A549 (cell line): ENCODE measurements at regions not wholly inside any gene's neighbourhood (a gene's known extent, or its start where the extent isn't known, plus 50 kb on each side); places are given as distances from the start of the nearest gene placed in this dataset.

Source experiments
- ATAC-seq, 2 experiments: fragments of 200-7000 bp in 1 of 2; fragments of >200 bp in 1 of 2; cut with Nextera tagmentation in 1 of 2; cut with Tn5 transposase in 1 of 2; 3 replicates each; pipeline versions ENCODE4 v1.8.0 to v1.9.1; 2018 to 2020; ENCODE audit warnings: mild to moderate bottlenecking in 1 of 2, moderate library complexity in 1 of 2
- CTCF ChIA-PET: fragments of 300-600 bp; sonication (Branson Sonifier 250); formaldehyde crosslinking; extraction: SDS; loops from one replicate; lab custom pipeline; 2021; ENCODE audit warnings: antibody characterized with exemption, inconsistent platforms; lab: Yijun Ruan, JAX
- POLR2A ChIA-PET: fragments of 350-600 bp; formaldehyde crosslinking; extraction: SDS; loops from one replicate; lab custom pipeline; 2021; ENCODE audit warnings: antibody characterized with exemption, inconsistent platforms; lab: Yijun Ruan, JAX
- DNase-seq, 2 experiments: peaks; one replicate each; pipeline versions ENCODE4 v3.0.0 to v3.0.0-alpha.2; 2011 to 2016; ENCODE audit warnings: low read depth in 1 of 2, low spot score in 1 of 2
- FAIRE-seq: peaks from 2 replicates; lab custom pipeline; 2011; peaks lifted over from hg19 to GRCh38; lab: Jason Lieb, UNC
- H3K27ac ChIP-seq, 2 experiments: fragments of >200 bp; sonication (Bioruptor Twin); formaldehyde crosslinking; 3 replicates each; pipeline ENCODE4 v1.5.1; 2016 to 2017
- H3K4me1 ChIP-seq: fragments of >200 bp; sonication (Bioruptor Twin); formaldehyde crosslinking; 3 replicates; pipeline ENCODE4 v1.6.1; 2016
- H3K4me2 ChIP-seq: fragments of >200 bp; sonication (Bioruptor Twin); formaldehyde crosslinking; 3 replicates; pipeline ENCODE4 v1.6.1; 2016
- H3K4me3 ChIP-seq: fragments of >200 bp; sonication (Bioruptor Twin); formaldehyde crosslinking; 3 replicates; pipeline ENCODE4 v1.5.1; 2016
- H3K9me3 ChIP-seq: fragments of >200 bp; sonication (Bioruptor Twin); formaldehyde crosslinking; 3 replicates; pipeline ENCODE4 v1.6.1; 2016
- BHLHE40 ChIP-seq: IDR thresholded peaks from 2 replicates; pipeline ENCODE4 v1.6.1; 2012; ENCODE audit warnings: low read depth, low read length, inconsistent platforms
- CBX2 ChIP-seq: fragments of 200-600 bp; sonication (generic); IDR thresholded peaks from 2 replicates; pipeline ENCODE4 v1.6.1; 2016; ENCODE audit warnings: low read depth, mild to moderate bottlenecking, borderline replicate concordance
- CHD4 ChIP-seq: fragments of 200-600 bp; sonication (generic); IDR thresholded peaks from 2 replicates; pipeline ENCODE4 v1.6.1; 2016; ENCODE audit warnings: antibody characterized with exemption, mild to moderate bottlenecking, borderline replicate concordance
- FOSB ChIP-seq: fragments of 250-450 bp; sonication (Bioruptor Pico); IDR thresholded peaks from 2 replicates; pipeline ENCODE4 v1.5.0; 2020; ENCODE audit warnings: mild to moderate bottlenecking, moderate library complexity
- GATA3 ChIP-seq: IDR thresholded peaks from 2 replicates; pipeline ENCODE4 v1.6.1; 2012; ENCODE audit warnings: borderline replicate concordance
- HDAC2 ChIP-seq: fragments of 200-600 bp; sonication (generic); IDR thresholded peaks from 2 replicates; pipeline ENCODE4 v1.6.1; 2016
- HEYL ChIP-seq: fragments of 250-450 bp; sonication (Bioruptor Pico); IDR thresholded peaks from 2 replicates; pipeline ENCODE4 v1.8.0; 2021; ENCODE audit warnings: mild to moderate bottlenecking, moderate library complexity
- HOXA7 ChIP-seq: fragments of 250-450 bp; sonication (Bioruptor Pico); IDR thresholded peaks from 2 replicates; pipeline ENCODE4 v1.5.0; 2020; ENCODE audit warnings: mild to moderate bottlenecking, moderate library complexity
- HOXB13 ChIP-seq: fragments of 250-450 bp; sonication (Bioruptor Pico); IDR thresholded peaks from 2 replicates; pipeline ENCODE4 v1.5.0; 2020; ENCODE audit warnings: low read depth, mild to moderate bottlenecking, moderate library complexity
- HOXB5 ChIP-seq: fragments of 250-450 bp; sonication (Bioruptor Pico); IDR thresholded peaks from 2 replicates; pipeline ENCODE4 v1.5.0; 2020; ENCODE audit warnings: mild to moderate bottlenecking, moderate library complexity
- JUN ChIP-seq, 2 experiments: fragments of >200 bp; sonication (Bioruptor Twin); formaldehyde crosslinking; IDR thresholded peaks; 2 replicates in 1 of 2; 3 replicates in 1 of 2; pipeline ENCODE4 v1.6.1; 2016 to 2017
- MYC ChIP-seq: IDR thresholded peaks from 2 replicates; pipeline ENCODE4 v1.6.1; 2012; ENCODE audit warnings: mild to moderate bottlenecking, inconsistent platforms, low read length, improper control_type of control experiment, borderline replicate concordance
- NFE2L2 ChIP-seq: fragments of 150-350 bp; conservative IDR thresholded peaks from 2 replicates; pipeline ENCODE4 v1.6.1; 2014; ENCODE audit warnings: low read length
- NPAS2 ChIP-seq: fragments of 250-450 bp; sonication (Bioruptor Pico); IDR thresholded peaks from 2 replicates; pipeline ENCODE4 v1.8.0; 2022; ENCODE audit warnings: mild to moderate bottlenecking, moderate library complexity, borderline replicate concordance
- NR3C1 ChIP-seq: fragments of >200 bp; sonication (Bioruptor Twin); formaldehyde crosslinking; IDR thresholded peaks from 3 replicates; pipeline ENCODE4 v1.6.1; 2017
- PHF8 ChIP-seq: fragments of 200-600 bp; sonication (generic); IDR thresholded peaks from 2 replicates; pipeline ENCODE4 v1.6.1; 2016; ENCODE audit warnings: low read depth, mild to moderate bottlenecking, antibody characterized with exemption, moderate library complexity, borderline replicate concordance
- POLR2A ChIP-seq: IDR thresholded peaks from 2 replicates; pipeline ENCODE4 v1.6.1; 2012; ENCODE audit warnings: mild to moderate bottlenecking, low read length
- POLR2AphosphoS2 ChIP-seq: conservative IDR thresholded peaks from 2 replicates; pipeline ENCODE4 v1.6.1; 2012; ENCODE audit warnings: low read length, improper control_type of control experiment, inconsistent platforms
- RAD21 ChIP-seq, 2 experiments: fragments of >200 bp in 1 of 2; sonication (Bioruptor Twin) in 1 of 2; formaldehyde crosslinking in 1 of 2; IDR thresholded peaks in 1 of 2; conservative IDR thresholded peaks in 1 of 2; 2 replicates in 1 of 2; 3 replicates in 1 of 2; pipeline ENCODE4 v1.6.1; 2012 to 2018; ENCODE audit warnings: inconsistent platforms in 1 of 2
- RARB ChIP-seq: fragments of 250-450 bp; sonication (Bioruptor Pico); IDR thresholded peaks from 2 replicates; pipeline ENCODE4 v1.8.0; 2021; ENCODE audit warnings: mild to moderate bottlenecking, moderate library complexity
- RFX5 ChIP-seq: fragments of 450-650 bp; IDR thresholded peaks from 2 replicates; pipeline ENCODE4 v1.7.1; 2014; ENCODE audit warnings: antibody characterized with exemption, mild to moderate bottlenecking, moderate library complexity
- RNF2 ChIP-seq: fragments of 200-600 bp; sonication (generic); IDR thresholded peaks from 2 replicates; pipeline ENCODE4 v1.6.1; 2016; ENCODE audit warnings: low read depth, mild to moderate bottlenecking, antibody characterized with exemption, moderate library complexity, borderline replicate concordance
- TP53 ChIP-seq: fragments of 250-450 bp; sonication (Bioruptor Pico); IDR thresholded peaks from 2 replicates; pipeline ENCODE4 v1.5.0; 2021; ENCODE audit warnings: mild to moderate bottlenecking, moderate library complexity
- ZNF302 ChIP-seq: fragments of 250-450 bp; sonication (Bioruptor Pico); IDR thresholded peaks from 2 replicates; pipeline ENCODE4 v1.9.0; 2021; ENCODE audit warnings: inconsistent platforms, mild to moderate bottlenecking, moderate library complexity
- ZSCAN20 ChIP-seq: fragments of 250-450 bp; sonication (Bioruptor Pico); IDR thresholded peaks from 2 replicates; pipeline ENCODE4 v1.8.0; 2022; ENCODE audit warnings: mild to moderate bottlenecking, moderate library complexity
- WGBS: methylation state at CpG from one replicate; pipeline ENCODE4 v1.1.6; 2017; ENCODE audit errors: missing lambda C conversion rate; 5-methylcytosine and 5-hydroxymethylcytosine counted together
- TF ChIP-seq, protein P1 (sequence below): fragments of 150-350 bp; IDR thresholded peaks from 2 replicates; pipeline ENCODE4 v1.6.1; 2014; ENCODE audit warnings: low read depth, mild to moderate bottlenecking, low read length
- TF ChIP-seq, protein P2 (sequence below): IDR thresholded peaks from 2 replicates; pipeline ENCODE4 v1.6.1; 2012
- TF ChIP-seq, protein P3 (sequence below): IDR thresholded peaks from 2 replicates; pipeline ENCODE4 v1.6.1; 2012
- TF ChIP-seq, protein P4 (sequence below): fragments of 250-450 bp; sonication (Bioruptor Pico); IDR thresholded peaks from 2 replicates; pipeline ENCODE4 v1.5.0; 2021; ENCODE audit warnings: mild to moderate bottlenecking, moderate library complexity, borderline replicate concordance
- TF ChIP-seq, protein P5 (sequence below): IDR thresholded peaks from 2 replicates; pipeline ENCODE4 v1.6.1; 2012; ENCODE audit warnings: low read depth, borderline replicate concordance

DNA sequence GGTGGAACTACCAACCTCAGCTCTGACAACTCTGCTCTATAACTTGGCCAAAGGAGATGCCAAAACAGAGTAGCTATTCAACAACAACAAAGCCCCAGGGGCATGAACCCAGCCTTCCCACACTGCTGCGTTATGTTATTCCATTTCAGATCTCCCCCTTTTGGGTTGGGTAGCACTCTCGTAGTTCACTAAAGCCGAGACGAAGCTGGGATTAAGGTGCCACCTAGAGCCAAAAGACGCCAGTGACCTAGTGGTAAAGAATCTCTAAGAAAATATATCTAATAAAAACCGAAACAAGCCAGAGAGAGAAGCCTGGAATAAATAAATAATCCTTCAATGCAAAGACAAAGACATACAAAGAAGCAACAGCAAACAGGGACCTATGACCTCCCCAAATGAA is 217.3 kb downstream of the HERPUD2 start:
- DNase-seq (no peak), FAIRE-seq (no peak), ATAC-seq (no peak)
- Histone ChIP-seq H3K4me2 (no peak overlapping the region), H3K27ac (no peak overlapping the region), H3K4me1 (no peaks in the 10 kb centered on the region), H3K9me3 (0 out of 3 replicates have a peak, but pooled peaks cover 3% of the 10 kb centered on the region), H3K4me3 (no peak overlapping the region)
- CTCF ChIA-PET: no interaction called here
- TF ChIP-seq RAD21 (conservative IDR thresholded peaks at IDR 0.05 in 1 of 2, IDR thresholded peaks at IDR 0.05 in 1 of 2) (peak in 1 of 2 experiments; percentile 15; a peak in 1 of 5 replicates), ZSCAN20 (CRISPR knock-in tag) (no peak)
- WGBS: 22% methylated on average over 6 of the region's 6 CpGs
- POLR2A ChIA-PET: no interaction called here

DNA sequence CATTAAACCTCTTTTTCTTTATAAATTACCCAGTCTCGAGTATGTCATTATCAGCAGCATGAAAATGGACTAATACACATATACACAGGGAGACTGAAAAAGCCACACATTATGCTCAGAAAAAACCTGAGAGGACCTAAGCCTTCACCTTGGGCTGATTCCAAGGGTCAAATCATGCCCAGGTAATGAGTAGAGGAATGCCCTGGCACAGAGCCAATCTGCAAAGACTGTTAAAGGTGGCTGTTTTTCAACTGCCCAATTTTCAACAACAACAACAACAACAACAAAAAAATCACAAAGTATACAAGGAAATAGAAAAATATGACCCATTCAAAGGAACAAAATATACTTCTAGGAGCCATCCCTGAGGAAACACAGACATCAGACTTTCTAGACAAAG is 220.2 kb upstream of the TBX20 start:
- no peak overlapping the region for H3K27ac ChIP-seq
- H3K9me3 ChIP-seq: 0 out of 3 replicates have a peak, but pooled peaks cover 3% of the 10 kb centered on the region
- ATAC-seq (no peak), FAIRE-seq (no peak), DNase-seq (no peak)
- ChIA-PET POLR2A (no interaction called here), CTCF (no interaction called here)
- TF ChIP-seq HOXA7 (no peak), PHF8 (no peak), TP53 (no peak), FOSB (CRISPR knock-in tag) (no peak), BHLHE40 (no peak), MYC (no peak), JUN (IDR thresholded peaks at IDR 0.05) (no peak), NR3C1 (no peak), RFX5 (no peak), RARB (CRISPR knock-in tag) (no peak), NPAS2 (CRISPR knock-in tag) (no peak), ZNF302 (CRISPR knock-in tag) (no peak), GATA3 (no peak)
- TF ChIP-seq, protein P1, sequence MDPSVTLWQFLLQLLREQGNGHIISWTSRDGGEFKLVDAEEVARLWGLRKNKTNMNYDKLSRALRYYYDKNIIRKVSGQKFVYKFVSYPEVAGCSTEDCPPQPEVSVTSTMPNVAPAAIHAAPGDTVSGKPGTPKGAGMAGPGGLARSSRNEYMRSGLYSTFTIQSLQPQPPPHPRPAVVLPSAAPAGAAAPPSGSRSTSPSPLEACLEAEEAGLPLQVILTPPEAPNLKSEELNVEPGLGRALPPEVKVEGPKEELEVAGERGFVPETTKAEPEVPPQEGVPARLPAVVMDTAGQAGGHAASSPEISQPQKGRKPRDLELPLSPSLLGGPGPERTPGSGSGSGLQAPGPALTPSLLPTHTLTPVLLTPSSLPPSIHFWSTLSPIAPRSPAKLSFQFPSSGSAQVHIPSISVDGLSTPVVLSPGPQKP: no peak
- TF ChIP-seq, protein P2, sequence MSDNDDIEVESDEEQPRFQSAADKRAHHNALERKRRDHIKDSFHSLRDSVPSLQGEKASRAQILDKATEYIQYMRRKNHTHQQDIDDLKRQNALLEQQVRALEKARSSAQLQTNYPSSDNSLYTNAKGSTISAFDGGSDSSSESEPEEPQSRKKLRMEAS: no peak
- H3K4me2 ChIP-seq: no peak overlapping the region
- no peak overlapping the region for H3K4me3 ChIP-seq
- 0% methylated on average over 1 of the region's 1 CpG for WGBS
- H3K4me1 ChIP-seq: no peaks in the 10 kb centered on the region

DNA sequence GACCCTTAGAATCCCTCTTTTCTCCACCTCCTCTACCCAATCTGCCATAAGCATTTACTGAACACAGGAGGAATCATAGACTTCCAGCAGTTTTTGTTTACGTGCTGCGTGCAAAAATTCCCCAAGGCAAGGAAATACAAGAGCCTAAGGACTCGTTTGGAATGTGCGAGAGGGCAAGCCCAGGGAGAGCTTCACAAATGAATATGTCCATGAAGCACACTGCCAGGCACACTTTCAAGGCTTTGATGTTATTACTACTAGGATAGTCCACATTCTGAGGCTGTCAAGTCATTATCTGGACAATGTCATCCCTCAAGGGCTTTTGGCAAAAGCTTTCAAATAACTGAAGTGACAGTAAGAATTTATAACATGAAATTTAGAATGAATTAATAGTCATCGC is 214.7 kb upstream of the TBX20 start:
- no peak for DNase-seq
- no peak for FAIRE-seq
- 51% methylated on average over 5 of the region's 5 CpGs for WGBS
- CTCF ChIA-PET: interaction anchor here (1.1 kb wide), 1 partner anchor 20 kb away, joined by 3 read pairs; no protein-coding TSS in a partner anchor
- Histone ChIP-seq H3K4me3 (no peak overlapping the region), H3K27ac (no peak overlapping the region), H3K9me3 (no peaks in the 10 kb centered on the region), H3K4me1 (no peaks in the 10 kb centered on the region), H3K4me2 (no peak overlapping the region)
- no peak for TF ChIP-seq TP53
- no peak for TF ChIP-seq HOXB5
- no peak for TF ChIP-seq CHD4
- TF ChIP-seq PHF8: no peak
- TF ChIP-seq RARB (CRISPR knock-in tag): no peak
- TF ChIP-seq ZNF302 (CRISPR knock-in tag): no peak
- TF ChIP-seq NFE2L2: no peak
- no peak for TF ChIP-seq HEYL (CRISPR knock-in tag)
- TF ChIP-seq HOXB13: no peak
- no peak for TF ChIP-seq POLR2AphosphoS2
- TF ChIP-seq CBX2: no peak
- TF ChIP-seq HDAC2: no peak
- TF ChIP-seq POLR2A: no peak
- TF ChIP-seq, protein P3, sequence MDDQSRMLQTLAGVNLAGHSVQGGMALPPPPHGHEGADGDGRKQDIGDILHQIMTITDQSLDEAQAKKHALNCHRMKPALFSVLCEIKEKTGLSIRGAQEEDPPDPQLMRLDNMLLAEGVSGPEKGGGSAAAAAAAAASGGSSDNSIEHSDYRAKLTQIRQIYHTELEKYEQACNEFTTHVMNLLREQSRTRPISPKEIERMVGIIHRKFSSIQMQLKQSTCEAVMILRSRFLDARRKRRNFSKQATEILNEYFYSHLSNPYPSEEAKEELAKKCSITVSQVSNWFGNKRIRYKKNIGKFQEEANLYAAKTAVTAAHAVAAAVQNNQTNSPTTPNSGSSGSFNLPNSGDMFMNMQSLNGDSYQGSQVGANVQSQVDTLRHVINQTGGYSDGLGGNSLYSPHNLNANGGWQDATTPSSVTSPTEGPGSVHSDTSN: no peak
- no peak for TF ChIP-seq RNF2
- TF ChIP-seq, protein P4, sequence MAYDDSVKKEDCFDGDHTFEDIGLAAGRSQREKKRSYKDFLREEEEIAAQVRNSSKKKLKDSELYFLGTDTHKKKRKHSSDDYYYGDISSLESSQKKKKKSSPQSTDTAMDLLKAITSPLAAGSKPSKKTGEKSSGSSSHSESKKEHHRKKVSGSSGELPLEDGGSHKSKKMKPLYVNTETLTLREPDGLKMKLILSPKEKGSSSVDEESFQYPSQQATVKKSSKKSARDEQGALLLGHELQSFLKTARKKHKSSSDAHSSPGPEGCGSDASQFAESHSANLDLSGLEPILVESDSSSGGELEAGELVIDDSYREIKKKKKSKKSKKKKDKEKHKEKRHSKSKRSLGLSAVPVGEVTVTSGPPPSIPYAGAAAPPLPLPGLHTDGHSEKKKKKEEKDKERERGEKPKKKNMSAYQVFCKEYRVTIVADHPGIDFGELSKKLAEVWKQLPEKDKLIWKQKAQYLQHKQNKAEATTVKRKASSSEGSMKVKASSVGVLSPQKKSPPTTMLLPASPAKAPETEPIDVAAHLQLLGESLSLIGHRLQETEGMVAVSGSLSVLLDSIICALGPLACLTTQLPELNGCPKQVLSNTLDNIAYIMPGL (CRISPR knock-in tag): no peak
- TF ChIP-seq, protein P5, sequence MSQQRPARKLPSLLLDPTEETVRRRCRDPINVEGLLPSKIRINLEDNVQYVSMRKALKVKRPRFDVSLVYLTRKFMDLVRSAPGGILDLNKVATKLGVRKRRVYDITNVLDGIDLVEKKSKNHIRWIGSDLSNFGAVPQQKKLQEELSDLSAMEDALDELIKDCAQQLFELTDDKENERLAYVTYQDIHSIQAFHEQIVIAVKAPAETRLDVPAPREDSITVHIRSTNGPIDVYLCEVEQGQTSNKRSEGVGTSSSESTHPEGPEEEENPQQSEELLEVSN: no peak
- no peak for ATAC-seq
- POLR2A ChIA-PET: no interaction called here
